Neutrophil (primary cell): ENCODE measurements at regions not wholly inside any gene's neighbourhood (a gene's known extent, or its start where the extent isn't known, plus 50 kb on each side); places are given as distances from the start of the nearest gene placed in this dataset.

Source experiments
- H3K27ac ChIP-seq: fragments of 200-600 bp; sonication (generic); 2 replicates; pipeline ENCODE4 v1.5.1; 2016; ENCODE audit warnings: mild to moderate bottlenecking, moderate library complexity
- H3K27me3 ChIP-seq: fragments of 200-600 bp; sonication (generic); 2 replicates; pipeline ENCODE4 v1.6.0; 2016; ENCODE audit warnings: mild to moderate bottlenecking
- H3K36me3 ChIP-seq: fragments of 200-600 bp; sonication (generic); 2 replicates; pipeline ENCODE4 v1.5.1; 2017
- H3K4me1 ChIP-seq, 2 experiments: fragments of 200-600 bp in 1 of 2; sonication (generic) in 1 of 2; 1 replicate in 1 of 2; 2 replicates in 1 of 2; pipeline versions ENCODE4 v1.5.1 to v1.6.1; 2013 to 2016; ENCODE audit warnings: low read depth in 1 of 2, low read length in 1 of 2, mild to moderate bottlenecking in 1 of 2, moderate library complexity in 1 of 2; ENCODE audit not compliant: control insufficient read depth in 1 of 2, insufficient read depth in 1 of 2
- H3K4me3 ChIP-seq, 2 experiments: fragments of 200-600 bp in 1 of 2; sonication (generic) in 1 of 2; 1 replicate in 1 of 2; 2 replicates in 1 of 2; pipeline ENCODE4 v1.5.1; 2013 to 2016; ENCODE audit warnings: low read depth in 1 of 2, low read length in 1 of 2, mild to moderate bottlenecking in 1 of 2, moderate library complexity in 1 of 2
- H3K9me3 ChIP-seq: fragments of 200-600 bp; sonication (generic); 2 replicates; pipeline ENCODE4 v1.5.1; 2016
- CTCF ChIP-seq: fragments of 200-600 bp; sonication (generic); IDR thresholded peaks from 2 replicates; pipeline ENCODE4 v1.5.1; 2016; ENCODE audit warnings: antibody characterized with exemption

- no peak for TF ChIP-seq CTCF
- Histone ChIP-seq H3K9me3 (no peaks in the 10 kb centered on the region), H3K4me1 (no peaks in the 10 kb centered on the region), H3K36me3 (no peaks in the 10 kb centered on the region), H3K27me3 (no peaks in the 10 kb centered on the region), H3K4me3 (no peak overlapping the region), H3K27ac (no peak overlapping the region)
Observed at GRCh38 chr3:16834214-16834613, 50.5 kb upstream of the PLCL2 start.

- no peaks in the 10 kb centered on the region for H3K27me3 ChIP-seq
- no peaks in the 10 kb centered on the region for H3K4me1 ChIP-seq
- no peak overlapping the region for H3K4me3 ChIP-seq
- H3K36me3 ChIP-seq, result no peaks in the 10 kb centered on the region
- H3K27ac ChIP-seq, result no peak overlapping the region
- TF ChIP-seq CTCF, result no peak
- H3K9me3 ChIP-seq, result no peaks in the 10 kb centered on the region
Observed at GRCh38 chr3:16834753-16835152, 50.0 kb upstream of the PLCL2 start.
